ENCODE measurements at regions not wholly inside any gene's neighbourhood (a gene's known extent, or its start where the extent isn't known, plus 50 kb on each side); places are given as distances from the start of the nearest gene placed in this dataset.

- Histone ChIP-seq H3K36me3 (ENCODE audit: control insufficient read depth in 2 of 2, insufficient read depth in 2 of 2, low read length in 2 of 2) (no peaks in the 10 kb centered on the region), H3K4me1 (ENCODE audit: control insufficient read depth in 2 of 2, insufficient read depth in 2 of 2, low read length in 2 of 2) (peaks cover 0 to 2% of the 10 kb centered on the region in 2 donors), H3K27me3 (ENCODE audit: control insufficient read depth in 2 of 2, insufficient read depth in 2 of 2, low read length in 2 of 2) (no peaks in the 10 kb centered on the region), H3K9ac (ENCODE audit: low read depth in 1 of 2, low read length in 2 of 2) (no peak overlapping the region), H3K27ac (ENCODE audit: low read depth in 2 of 2, low read length in 2 of 2) (no peak overlapping the region), H3K4me3 (ENCODE audit: low read length in 2 of 2) (no peak overlapping the region), H3K9me3 (ENCODE audit: control insufficient read depth in 2 of 2, low read length in 2 of 2) (no peaks in the 10 kb centered on the region)
Observed at GRCh38 chr11:79786961-79787360, 346.1 kb upstream of the TENM4 start.

- Histone ChIP-seq H3K4me3 (ENCODE audit: low read length in 2 of 2) (no peak overlapping the region), H3K4me1 (ENCODE audit: control insufficient read depth in 2 of 2, insufficient read depth in 2 of 2, low read length in 2 of 2) (peaks cover 0 to 2% of the 10 kb centered on the region in 2 donors), H3K36me3 (ENCODE audit: control insufficient read depth in 2 of 2, insufficient read depth in 2 of 2, low read length in 2 of 2) (no peaks in the 10 kb centered on the region), H3K27ac (ENCODE audit: low read depth in 2 of 2, low read length in 2 of 2) (no peak overlapping the region), H3K9ac (ENCODE audit: low read depth in 1 of 2, low read length in 2 of 2) (no peak overlapping the region), H3K27me3 (ENCODE audit: control insufficient read depth in 2 of 2, insufficient read depth in 2 of 2, low read length in 2 of 2) (no peaks in the 10 kb centered on the region), H3K9me3 (ENCODE audit: control insufficient read depth in 2 of 2, low read length in 2 of 2) (no peaks in the 10 kb centered on the region)
Observed at GRCh38 chr11:79783833-79784232, 343.0 kb upstream of the TENM4 start.

GRCh38 chr11:79768343-79768742 lies 327.5 kb upstream of the TENM4 start:
- no peaks in the 10 kb centered on the region for H3K36me3 ChIP-seq (ENCODE audit: control insufficient read depth in 2 of 2, insufficient read depth in 2 of 2, low read length in 2 of 2)
- no peaks in the 10 kb centered on the region for H3K4me1 ChIP-seq (ENCODE audit: control insufficient read depth in 2 of 2, insufficient read depth in 2 of 2, low read length in 2 of 2)
- H3K9me3 ChIP-seq (ENCODE audit: control insufficient read depth in 2 of 2, low read length in 2 of 2): no peaks in the 10 kb centered on the region
- no peak overlapping the region for H3K4me3 ChIP-seq (ENCODE audit: low read length in 2 of 2)
- no peak overlapping the region for H3K9ac ChIP-seq (ENCODE audit: low read depth in 1 of 2, low read length in 2 of 2)
- no peak overlapping the region for H3K27ac ChIP-seq (ENCODE audit: low read depth in 2 of 2, low read length in 2 of 2)
- no peaks in the 10 kb centered on the region for H3K27me3 ChIP-seq (ENCODE audit: control insufficient read depth in 2 of 2, insufficient read depth in 2 of 2, low read length in 2 of 2)

- no peak overlapping the region for H3K4me3 ChIP-seq (ENCODE audit: low read length in 2 of 2)
- H3K27ac ChIP-seq (ENCODE audit: low read depth in 2 of 2, low read length in 2 of 2): no peak overlapping the region
- H3K9ac ChIP-seq (ENCODE audit: low read depth in 1 of 2, low read length in 2 of 2): no peak overlapping the region
- no peaks in the 10 kb centered on the region for H3K4me1 ChIP-seq (ENCODE audit: control insufficient read depth in 2 of 2, insufficient read depth in 2 of 2, low read length in 2 of 2)
- no peaks in the 10 kb centered on the region for H3K36me3 ChIP-seq (ENCODE audit: control insufficient read depth in 2 of 2, insufficient read depth in 2 of 2, low read length in 2 of 2)
- no peaks in the 10 kb centered on the region for H3K27me3 ChIP-seq (ENCODE audit: control insufficient read depth in 2 of 2, insufficient read depth in 2 of 2, low read length in 2 of 2)
- no peaks in the 10 kb centered on the region for H3K9me3 ChIP-seq (ENCODE audit: control insufficient read depth in 2 of 2, low read length in 2 of 2)
Observed at GRCh38 chr11:79762279-79762921, 321.6 kb upstream of the TENM4 start.

GRCh38 chr11:79758325-79758724 lies 317.5 kb upstream of the TENM4 start:
- Histone ChIP-seq H3K4me3 (ENCODE audit: low read length in 2 of 2) (no peak overlapping the region), H3K27me3 (ENCODE audit: control insufficient read depth in 2 of 2, insufficient read depth in 2 of 2, low read length in 2 of 2) (no peaks in the 10 kb centered on the region), H3K36me3 (ENCODE audit: control insufficient read depth in 2 of 2, insufficient read depth in 2 of 2, low read length in 2 of 2) (no peaks in the 10 kb centered on the region), H3K27ac (ENCODE audit: low read depth in 2 of 2, low read length in 2 of 2) (no peak overlapping the region), H3K9ac (ENCODE audit: low read depth in 1 of 2, low read length in 2 of 2) (no peak overlapping the region), H3K9me3 (ENCODE audit: control insufficient read depth in 2 of 2, low read length in 2 of 2) (peaks cover 0 to 2% of the 10 kb centered on the region in 2 donors), H3K4me1 (ENCODE audit: control insufficient read depth in 2 of 2, insufficient read depth in 2 of 2, low read length in 2 of 2) (no peaks in the 10 kb centered on the region)

- H3K27ac ChIP-seq (ENCODE audit: low read depth in 2 of 2, low read length in 2 of 2): no peak overlapping the region
- H3K4me1 ChIP-seq (ENCODE audit: control insufficient read depth in 2 of 2, insufficient read depth in 2 of 2, low read length in 2 of 2): no peaks in the 10 kb centered on the region
- H3K36me3 ChIP-seq (ENCODE audit: control insufficient read depth in 2 of 2, insufficient read depth in 2 of 2, low read length in 2 of 2): no peaks in the 10 kb centered on the region
- H3K27me3 ChIP-seq (ENCODE audit: control insufficient read depth in 2 of 2, insufficient read depth in 2 of 2, low read length in 2 of 2): no peaks in the 10 kb centered on the region
- no peak overlapping the region for H3K9ac ChIP-seq (ENCODE audit: low read depth in 1 of 2, low read length in 2 of 2)
- H3K4me3 ChIP-seq (ENCODE audit: low read length in 2 of 2): no peak overlapping the region
- H3K9me3 ChIP-seq (ENCODE audit: control insufficient read depth in 2 of 2, low read length in 2 of 2): no peaks in the 10 kb centered on the region
Observed at GRCh38 chr11:79747406-79747805, 306.6 kb upstream of the TENM4 start.

GRCh38 chr11:79744941-79745340 lies 304.1 kb upstream of the TENM4 start:
- Histone ChIP-seq H3K36me3 (ENCODE audit: control insufficient read depth in 2 of 2, insufficient read depth in 2 of 2, low read length in 2 of 2) (no peaks in the 10 kb centered on the region), H3K4me1 (ENCODE audit: control insufficient read depth in 2 of 2, insufficient read depth in 2 of 2, low read length in 2 of 2) (no peaks in the 10 kb centered on the region), H3K9ac (ENCODE audit: low read depth in 1 of 2, low read length in 2 of 2) (no peak overlapping the region), H3K4me3 (ENCODE audit: low read length in 2 of 2) (no peak overlapping the region), H3K27ac (ENCODE audit: low read depth in 2 of 2, low read length in 2 of 2) (no peak overlapping the region), H3K9me3 (ENCODE audit: control insufficient read depth in 2 of 2, low read length in 2 of 2) (no peaks in the 10 kb centered on the region), H3K27me3 (ENCODE audit: control insufficient read depth in 2 of 2, insufficient read depth in 2 of 2, low read length in 2 of 2) (no peaks in the 10 kb centered on the region)

- H3K36me3 ChIP-seq (ENCODE audit: control insufficient read depth in 2 of 2, insufficient read depth in 2 of 2, low read length in 2 of 2): no peaks in the 10 kb centered on the region
- H3K27me3 ChIP-seq (ENCODE audit: control insufficient read depth in 2 of 2, insufficient read depth in 2 of 2, low read length in 2 of 2): no peaks in the 10 kb centered on the region
- H3K9ac ChIP-seq (ENCODE audit: low read depth in 1 of 2, low read length in 2 of 2): no peak overlapping the region
- H3K9me3 ChIP-seq (ENCODE audit: control insufficient read depth in 2 of 2, low read length in 2 of 2): no peaks in the 10 kb centered on the region
- no peak overlapping the region for H3K4me3 ChIP-seq (ENCODE audit: low read length in 2 of 2)
- no peak overlapping the region for H3K27ac ChIP-seq (ENCODE audit: low read depth in 2 of 2, low read length in 2 of 2)
- H3K4me1 ChIP-seq (ENCODE audit: control insufficient read depth in 2 of 2, insufficient read depth in 2 of 2, low read length in 2 of 2): no peaks in the 10 kb centered on the region
Observed at GRCh38 chr11:79742176-79742575, 301.3 kb upstream of the TENM4 start.

- Histone ChIP-seq H3K9me3 (ENCODE audit: control insufficient read depth in 2 of 2, low read length in 2 of 2) (no peaks in the 10 kb centered on the region), H3K4me1 (ENCODE audit: control insufficient read depth in 2 of 2, insufficient read depth in 2 of 2, low read length in 2 of 2) (no peaks in the 10 kb centered on the region), H3K36me3 (ENCODE audit: control insufficient read depth in 2 of 2, insufficient read depth in 2 of 2, low read length in 2 of 2) (no peaks in the 10 kb centered on the region), H3K27me3 (ENCODE audit: control insufficient read depth in 2 of 2, insufficient read depth in 2 of 2, low read length in 2 of 2) (no peaks in the 10 kb centered on the region), H3K4me3 (ENCODE audit: low read length in 2 of 2) (no peak overlapping the region), H3K9ac (ENCODE audit: low read depth in 1 of 2, low read length in 2 of 2) (no peak overlapping the region), H3K27ac (ENCODE audit: low read depth in 2 of 2, low read length in 2 of 2) (no peak overlapping the region)
Observed at GRCh38 chr11:79739591-79739990, 298.8 kb upstream of the TENM4 start.

GRCh38 chr11:79727221-79727620 lies 286.4 kb upstream of the TENM4 start:
- Histone ChIP-seq H3K27me3 (ENCODE audit: control insufficient read depth in 2 of 2, insufficient read depth in 2 of 2, low read length in 2 of 2) (no peaks in the 10 kb centered on the region), H3K4me1 (ENCODE audit: control insufficient read depth in 2 of 2, insufficient read depth in 2 of 2, low read length in 2 of 2) (no peaks in the 10 kb centered on the region), H3K27ac (ENCODE audit: low read depth in 2 of 2, low read length in 2 of 2) (no peak overlapping the region), H3K9ac (ENCODE audit: low read depth in 1 of 2, low read length in 2 of 2) (no peak overlapping the region), H3K9me3 (ENCODE audit: control insufficient read depth in 2 of 2, low read length in 2 of 2) (no peaks in the 10 kb centered on the region), H3K4me3 (ENCODE audit: low read length in 2 of 2) (no peak overlapping the region), H3K36me3 (ENCODE audit: control insufficient read depth in 2 of 2, insufficient read depth in 2 of 2, low read length in 2 of 2) (no peaks in the 10 kb centered on the region)

GRCh38 chr11:79720115-79720514 lies 279.3 kb upstream of the TENM4 start:
- H3K4me1 ChIP-seq (ENCODE audit: control insufficient read depth in 2 of 2, insufficient read depth in 2 of 2, low read length in 2 of 2): no peaks in the 10 kb centered on the region
- no peak overlapping the region for H3K4me3 ChIP-seq (ENCODE audit: low read length in 2 of 2)
- no peaks in the 10 kb centered on the region for H3K9me3 ChIP-seq (ENCODE audit: control insufficient read depth in 2 of 2, low read length in 2 of 2)
- H3K36me3 ChIP-seq (ENCODE audit: control insufficient read depth in 2 of 2, insufficient read depth in 2 of 2, low read length in 2 of 2): no peaks in the 10 kb centered on the region
- H3K9ac ChIP-seq (ENCODE audit: low read depth in 1 of 2, low read length in 2 of 2): no peak overlapping the region
- no peaks in the 10 kb centered on the region for H3K27me3 ChIP-seq (ENCODE audit: control insufficient read depth in 2 of 2, insufficient read depth in 2 of 2, low read length in 2 of 2)
- H3K27ac ChIP-seq (ENCODE audit: low read depth in 2 of 2, low read length in 2 of 2): no peak overlapping the region

All from mucosa of rectum (tissue), 2 donors.